Psoas muscle (tissue), 7 donors: ENCODE measurements at regions not wholly inside any gene's neighbourhood (a gene's known extent, or its start where the extent isn't known, plus 50 kb on each side); places are given as distances from the start of the nearest gene placed in this dataset.
"Not testable (repeated sequence)": the region's sequence is repeated elsewhere in the genome, so short reads cannot be mapped to it uniquely, and the experiment has no call there.

Source experiments
- ATAC-seq, 4 donors: fragments of 200-7000 bp; cut with Tn5 transposase; one replicate each; pipeline ENCODE4 v1.9.1; 2020; ENCODE audit warnings: moderate library complexity in 3 of 4, mild to moderate bottlenecking in 2 of 4
- DNase-seq, 2 donors: peaks; one replicate each; pipeline ENCODE4 v3.0.0-alpha.2; 2020
- H3K27ac ChIP-seq: fragments of 200-600 bp; one replicate; pipeline ENCODE4 v1.8.0; 2022
- H3K27me3 ChIP-seq, 3 donors: fragments of 200-600 bp in 1 of 3; one replicate each; pipeline versions ENCODE4 v1.6.1 to v1.8.0; 2013 to 2022; ENCODE audit warnings: low read length in 2 of 3, mild to moderate bottlenecking in 2 of 3, moderate library complexity in 1 of 3; ENCODE audit not compliant: insufficient read depth in 3 of 3
- H3K36me3 ChIP-seq, 2 donors: fragments of 200-600 bp in 1 of 2; one replicate each; pipeline versions ENCODE4 v1.6.1 to v1.8.0; 2013 to 2022; ENCODE audit warnings: low read depth in 1 of 2, mild to moderate bottlenecking in 1 of 2, moderate library complexity in 1 of 2; ENCODE audit not compliant: insufficient read depth in 1 of 2
- H3K4me1 ChIP-seq: fragments of 200-600 bp; one replicate; pipeline ENCODE4 v1.8.0; 2022
- H3K4me3 ChIP-seq: fragments of 200-600 bp; one replicate; pipeline ENCODE4 v1.8.0; 2022; ENCODE audit warnings: mild to moderate bottlenecking
- H3K9me3 ChIP-seq: fragments of 200-600 bp; one replicate; pipeline ENCODE4 v1.8.0; 2022
- WGBS, 3 donors: extraction: QIAGEN DNeasy Blood & Tissue Kit; methylation state at CpG; one replicate each; pipeline versions ENCODE4 v1.1.6 to v1.1.7; 2013; 5-methylcytosine and 5-hydroxymethylcytosine counted together
- intact Hi-C, 2 donors: fragments of 100-400 bp; cut with DNase I; formaldehyde crosslinking; loops; one replicate each; pipeline versions ENCODE4 v1.11.0 to v1.14.2; 2022
- TF ChIP-seq, protein P1 (sequence below): fragments of 200-600 bp; IDR thresholded peaks from one replicate; pipeline ENCODE4 v1.8.0; 2022; ENCODE audit warnings: antibody characterized with exemption
- donor health status: healthy with polysubstance abuse.
- donor health status: DM: no; HTN: no; CAD: no; lungs with moderate emphysema.
- donor health status: Bipolar disorder and iron deficiency.
- donor health status: healthy.
- donor health status: DM: yes; HTN: yes; CAD: no.
- donor health status: DM: no; HTN: no; CAD: no.
- donor health status: DM: yes; HTN: yes; CAD: no.

DNA sequence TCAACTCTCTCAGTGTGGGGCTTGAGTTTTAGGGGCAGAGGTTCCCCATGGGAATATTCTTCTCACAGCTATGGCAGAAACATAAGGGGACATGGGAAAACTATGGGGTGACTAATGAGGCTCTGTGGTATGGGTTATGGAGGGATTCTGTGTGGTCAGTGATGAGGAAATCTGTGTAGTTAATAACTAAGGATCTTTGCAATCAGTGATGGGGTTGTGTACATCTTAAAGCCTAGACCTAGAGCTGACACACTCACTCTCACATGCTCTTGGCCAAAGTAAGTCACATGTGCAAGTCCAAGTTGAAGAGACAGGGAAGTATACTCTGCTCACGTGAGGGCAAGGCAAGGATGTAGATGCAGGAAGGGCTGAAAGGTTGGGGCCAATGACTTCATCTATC is 86.4 kb upstream of the UXT start:
- ATAC-seq (no peak), DNase-seq (no peak)
- H3K36me3 ChIP-seq, result no peaks in the 10 kb centered on the region
- no peak overlapping the region for H3K27ac ChIP-seq
- intact Hi-C loops, result no loop called here
- TF ChIP-seq, protein P1, sequence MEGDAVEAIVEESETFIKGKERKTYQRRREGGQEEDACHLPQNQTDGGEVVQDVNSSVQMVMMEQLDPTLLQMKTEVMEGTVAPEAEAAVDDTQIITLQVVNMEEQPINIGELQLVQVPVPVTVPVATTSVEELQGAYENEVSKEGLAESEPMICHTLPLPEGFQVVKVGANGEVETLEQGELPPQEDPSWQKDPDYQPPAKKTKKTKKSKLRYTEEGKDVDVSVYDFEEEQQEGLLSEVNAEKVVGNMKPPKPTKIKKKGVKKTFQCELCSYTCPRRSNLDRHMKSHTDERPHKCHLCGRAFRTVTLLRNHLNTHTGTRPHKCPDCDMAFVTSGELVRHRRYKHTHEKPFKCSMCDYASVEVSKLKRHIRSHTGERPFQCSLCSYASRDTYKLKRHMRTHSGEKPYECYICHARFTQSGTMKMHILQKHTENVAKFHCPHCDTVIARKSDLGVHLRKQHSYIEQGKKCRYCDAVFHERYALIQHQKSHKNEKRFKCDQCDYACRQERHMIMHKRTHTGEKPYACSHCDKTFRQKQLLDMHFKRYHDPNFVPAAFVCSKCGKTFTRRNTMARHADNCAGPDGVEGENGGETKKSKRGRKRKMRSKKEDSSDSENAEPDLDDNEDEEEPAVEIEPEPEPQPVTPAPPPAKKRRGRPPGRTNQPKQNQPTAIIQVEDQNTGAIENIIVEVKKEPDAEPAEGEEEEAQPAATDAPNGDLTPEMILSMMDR, result no peak
- H3K4me3 ChIP-seq, result no peak overlapping the region
- H3K27me3 ChIP-seq, result peaks cover 0 to 17% (median 0%) of the 10 kb centered on the region in 3 donors
- WGBS, 3 donors, result 72 to 83% (median 76%) methylated on average over 1 of the region's 1 CpG
- no peaks in the 10 kb centered on the region for H3K9me3 ChIP-seq
- H3K4me1 ChIP-seq, result no peaks in the 10 kb centered on the region

DNA sequence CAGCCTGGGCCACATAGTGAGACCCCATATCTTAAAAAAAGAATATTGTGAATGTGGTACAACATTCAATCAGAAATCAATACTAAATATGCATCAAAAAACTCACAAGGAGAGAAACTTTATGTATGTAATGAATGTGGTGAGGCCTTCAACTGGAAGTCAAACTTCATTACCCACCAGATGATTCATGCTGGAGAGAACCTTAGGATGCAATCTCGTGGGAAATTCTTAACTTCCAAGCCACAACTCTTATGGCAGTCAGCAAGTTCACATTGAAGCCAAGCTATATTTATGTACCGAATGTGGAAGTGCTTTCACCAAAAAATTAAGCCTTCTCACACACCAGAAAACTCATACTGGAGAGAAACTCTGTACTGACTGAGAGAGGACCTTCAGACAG is 84.5 kb upstream of the UXT start:
- no peaks in the 10 kb centered on the region for H3K9me3 ChIP-seq
- ATAC-seq (no peak), DNase-seq (no peak)
- TF ChIP-seq, protein P1, result no peak
- H3K27me3 ChIP-seq, result peaks cover 0 to 10% (median 0%) of the 10 kb centered on the region in 3 donors
- H3K4me1 ChIP-seq, result no peaks in the 10 kb centered on the region
- no peak overlapping the region for H3K27ac ChIP-seq
- intact Hi-C loops, result no loop called here
- no peaks in the 10 kb centered on the region for H3K36me3 ChIP-seq
- 24 to 47% (median 42%) methylated on average over 2 of the region's 2 CpGs for WGBS, 3 donors
- no peak overlapping the region for H3K4me3 ChIP-seq

DNA sequence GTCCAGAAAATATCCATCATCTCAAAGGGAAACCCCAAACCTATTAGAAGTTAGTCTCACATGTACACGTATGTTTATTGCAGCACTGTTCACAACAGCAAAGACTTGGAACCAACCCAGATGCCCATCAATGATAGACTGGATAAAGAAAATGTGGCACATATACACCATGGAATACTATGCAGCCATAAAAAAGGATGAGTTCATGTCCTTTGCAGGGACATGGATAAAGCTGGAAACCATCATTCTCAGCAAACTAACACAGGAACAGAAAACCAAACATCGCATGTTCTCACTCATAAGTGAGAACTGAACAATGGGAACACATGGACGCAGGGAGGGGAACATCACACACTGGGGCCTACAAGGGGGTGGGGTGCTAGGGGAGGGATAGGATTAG is 79.9 kb upstream of the UXT start:
- DNase-seq, H3K4me1 ChIP-seq, H3K27me3 ChIP-seq, H3K36me3 ChIP-seq, H3K9me3 ChIP-seq, intact Hi-C loops, H3K27ac ChIP-seq, ATAC-seq, H3K4me3 ChIP-seq: not testable (repeated sequence)
- 92 to 97% (median 94%) methylated on average over 3 of the region's 3 CpGs for WGBS, 3 donors

DNA sequence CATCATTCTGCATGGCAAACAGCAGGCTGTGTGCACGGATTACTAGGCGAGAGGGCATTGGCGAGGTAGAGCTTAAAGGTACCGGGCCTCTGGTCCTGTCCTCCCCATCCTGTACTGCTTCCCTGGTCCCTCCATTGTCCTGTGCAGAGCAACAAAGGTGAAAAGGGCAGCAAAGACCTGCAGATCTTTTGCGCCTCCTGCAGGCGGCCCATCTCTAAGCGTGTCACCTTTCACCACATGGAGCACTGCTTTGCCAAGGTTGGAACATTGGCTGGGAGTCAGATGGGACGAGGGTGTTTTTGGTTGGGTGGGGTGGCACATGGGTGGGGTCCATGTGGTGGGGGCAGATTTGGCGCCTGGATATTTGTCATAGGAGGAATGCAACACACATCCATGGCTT is 64.7 kb upstream of the UXT start:
- no peak overlapping the region for H3K4me3 ChIP-seq
- no peak for DNase-seq
- TF ChIP-seq, protein P1, result no peak
- H3K4me1 ChIP-seq, result no peaks in the 10 kb centered on the region
- 68 to 87% (median 85%) methylated on average over 8 to 9 of the region's 9 CpGs for WGBS, 3 donors
- no peak for ATAC-seq
- peaks cover 9% of the 10 kb centered on the region for H3K9me3 ChIP-seq
- intact Hi-C loops, result no loop called here
- peaks cover 0 to 9% (median 0%) of the 10 kb centered on the region in 3 donors for H3K27me3 ChIP-seq
- H3K27ac ChIP-seq, result no peak overlapping the region
- H3K36me3 ChIP-seq, result no peaks in the 10 kb centered on the region

DNA sequence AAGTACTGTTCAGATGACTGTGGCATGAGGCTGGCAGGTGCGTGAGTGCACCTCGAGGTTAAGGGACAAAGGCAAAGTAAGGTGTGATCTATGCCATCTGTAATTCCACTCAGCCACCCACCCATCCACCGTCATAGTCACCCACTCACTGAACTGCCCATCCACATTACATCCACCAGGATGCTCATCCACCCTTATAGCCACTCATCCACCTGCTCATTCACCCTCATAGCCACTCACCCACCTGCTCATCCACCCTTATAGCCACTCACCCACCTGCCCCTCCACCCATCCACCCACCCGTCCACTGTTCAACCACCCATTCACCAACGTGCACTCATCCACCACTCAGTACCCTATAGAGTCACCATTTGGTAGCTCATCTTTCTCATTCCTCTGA is 64.1 kb upstream of the UXT start:
- Histone ChIP-seq H3K4me1 (no peaks in the 10 kb centered on the region), H3K36me3 (no peaks in the 10 kb centered on the region), H3K27me3 (peaks cover 0 to 5% (median 0%) of the 10 kb centered on the region in 3 donors), H3K27ac (no peak overlapping the region), H3K9me3 (peaks cover 9% of the 10 kb centered on the region), H3K4me3 (no peak overlapping the region)
- DNase-seq (no peak), ATAC-seq (no peak)
- TF ChIP-seq, protein P1, result no peak
- intact Hi-C loops, result no loop called here
- 67 to 87% (median 81%) methylated on average over 3 to 5 of the region's 5 CpGs for WGBS, 3 donors
